HFFc6 (cell line): ENCODE measurements at regions not wholly inside any gene's neighbourhood (a gene's known extent, or its start where the extent isn't known, plus 50 kb on each side); places are given as distances from the start of the nearest gene placed in this dataset.

Experiments used
- DNase-seq: peaks from one replicate; pipeline ENCODE4 v3.0.0-alpha.2; 2018
- H3K27ac Mint-ChIP-seq: 2 replicates; pipeline ENCODE4 v1.8.0; 2020; ENCODE audit warnings: mild to moderate bottlenecking, mixed read lengths
- H3K27me3 Mint-ChIP-seq: 2 replicates; pipeline ENCODE4 v1.8.0; 2021; ENCODE audit warnings: mild to moderate bottlenecking, moderate library complexity, mixed read lengths; ENCODE audit not compliant: insufficient read depth
- H3K36me3 Mint-ChIP-seq: 2 replicates; pipeline ENCODE4 v1.8.0; 2021; ENCODE audit warnings: low read depth, mixed read lengths
- H3K4me1 Mint-ChIP-seq: 2 replicates; pipeline ENCODE4 v1.8.0; 2020; ENCODE audit warnings: low read depth, mixed read lengths
- H3K4me3 Mint-ChIP-seq: 2 replicates; pipeline ENCODE4 v1.8.0; 2020; ENCODE audit warnings: mild to moderate bottlenecking, moderate library complexity, mixed read lengths
- H3K9me3 Mint-ChIP-seq: 2 replicates; pipeline ENCODE4 v1.8.0; 2020; ENCODE audit warnings: mild to moderate bottlenecking, mixed read lengths
- CTCF ChIP-seq: fragments of 200-600 bp; sonication (generic); IDR thresholded peaks from 2 replicates; pipeline ENCODE4 v1.5.0; 2021; ENCODE audit warnings: antibody characterized with exemption, mild to moderate bottlenecking

- Mint-ChIP-seq H3K9me3 (peaks cover 5% of the 10 kb centered on the region), H3K4me1 (no peaks in the 10 kb centered on the region; the same call in 1 of the 2 replicates), H3K27me3 (peaks cover 3% of the 10 kb centered on the region), H3K27ac (no peak overlapping the region), H3K36me3 (no peaks in the 10 kb centered on the region), H3K4me3 (no peak overlapping the region)
- TF ChIP-seq CTCF, result no peak
- DNase-seq, result no peak
Observed at GRCh38 chr6:227812-228338, 64.4 kb upstream of the DUSP22 start.

GRCh38 chr6:228881-229651, 63.2 kb upstream of the DUSP22 start:
- TF ChIP-seq CTCF, result no peak
- Mint-ChIP-seq H3K4me3 (no peak overlapping the region), H3K27ac (no peak overlapping the region), H3K27me3 (peaks cover 6% of the 10 kb centered on the region), H3K9me3 (peaks cover 5% of the 10 kb centered on the region), H3K4me1 (no peaks in the 10 kb centered on the region; the same call in 1 of the 2 replicates), H3K36me3 (no peaks in the 10 kb centered on the region)
- no peak for DNase-seq

GRCh38 chr6:231779-232178, 60.5 kb upstream of the DUSP22 start:
- Mint-ChIP-seq H3K9me3 (peaks cover 6% of the 10 kb centered on the region), H3K36me3 (no peaks in the 10 kb centered on the region), H3K27ac (no peak overlapping the region), H3K27me3 (peaks cover 3% of the 10 kb centered on the region; the same call in 1 of the 2 replicates), H3K4me1 (peaks cover 13% of the 10 kb centered on the region; the same call in 1 of the 2 replicates), H3K4me3 (no peak overlapping the region)
- DNase-seq, result no peak
- TF ChIP-seq CTCF, result no peak

GRCh38 chr6:232982-233640, 59.2 kb upstream of the DUSP22 start:
- TF ChIP-seq CTCF, result no peak
- peaks cover 4% of the 10 kb centered on the region; the same call in 1 of the 2 replicates for H3K9me3 Mint-ChIP-seq
- no peak overlapping the region for H3K4me3 Mint-ChIP-seq
- peaks cover 3% of the 10 kb centered on the region; the same call in 1 of the 2 replicates for H3K27me3 Mint-ChIP-seq
- H3K27ac Mint-ChIP-seq, result no peak overlapping the region
- H3K4me1 Mint-ChIP-seq, result peaks cover 20% of the 10 kb centered on the region; the same call in 1 of the 2 replicates
- H3K36me3 Mint-ChIP-seq, result no peaks in the 10 kb centered on the region
- no peak for DNase-seq

- no peak for TF ChIP-seq CTCF
- Mint-ChIP-seq H3K27me3 (peaks cover 3% of the 10 kb centered on the region; the same call in 1 of the 2 replicates), H3K9me3 (peaks cover 4% of the 10 kb centered on the region; the same call in 1 of the 2 replicates), H3K36me3 (no peaks in the 10 kb centered on the region), H3K4me1 (peaks cover 22% of the 10 kb centered on the region; the same call in 1 of the 2 replicates), H3K27ac (no peak overlapping the region), H3K4me3 (no peak overlapping the region)
- no peak for DNase-seq
Observed at GRCh38 chr6:234706-235372, 57.4 kb upstream of the DUSP22 start.
